Trophoblast cell (in vitro differentiated cells and primary cell): ENCODE measurements at regions not wholly inside any gene's neighbourhood (a gene's known extent, or its start where the extent isn't known, plus 50 kb on each side); places are given as distances from the start of the nearest gene placed in this dataset.
A peak's percentile ranks its signal among the peaks of the same experiment; 100 is the strongest.

Experiments
- DNase-seq, 2 donors: peaks; one replicate each; pipeline ENCODE4 v3.0.0-alpha.2; 2016
- H2AFZ ChIP-seq: 2 replicates; pipeline ENCODE4 v1.6.1; 2013; ENCODE audit warnings: low read length, moderate library complexity, mild to moderate bottlenecking; ENCODE audit not compliant: insufficient read depth, poor library complexity
- H2AK5ac ChIP-seq: 2 replicates; pipeline ENCODE4 v1.6.1; 2013; ENCODE audit warnings: mild to moderate bottlenecking, low read length
- H2BK120ac ChIP-seq: 2 replicates; pipeline ENCODE4 v1.6.1; 2013; ENCODE audit warnings: low read length, mild to moderate bottlenecking, moderate library complexity; ENCODE audit not compliant: insufficient read depth, poor library complexity
- H2BK12ac ChIP-seq: 2 replicates; pipeline ENCODE4 v1.6.1; 2013; ENCODE audit warnings: mild to moderate bottlenecking, low read length, moderate library complexity
- H2BK5ac ChIP-seq: 2 replicates; pipeline ENCODE4 v1.6.1; 2013; ENCODE audit warnings: low read length, low read depth, moderate library complexity, mild to moderate bottlenecking; ENCODE audit not compliant: poor library complexity
- H3K14ac ChIP-seq: 2 replicates; pipeline ENCODE4 v1.6.1; 2013; ENCODE audit warnings: mild to moderate bottlenecking, low read length
- H3K18ac ChIP-seq: 2 replicates; pipeline ENCODE4 v1.6.1; 2013; ENCODE audit warnings: mild to moderate bottlenecking, low read length
- H3K23ac ChIP-seq: 2 replicates; pipeline ENCODE4 v1.6.1; 2013; ENCODE audit warnings: low read length
- H3K27ac ChIP-seq: 2 replicates; pipeline ENCODE4 v1.5.1; 2013; ENCODE audit warnings: low read depth, mild to moderate bottlenecking, inconsistent platforms, low read length, moderate library complexity
- H3K27me3 ChIP-seq: 2 replicates; pipeline ENCODE4 v1.6.1; 2013; ENCODE audit warnings: inconsistent platforms, mild to moderate bottlenecking, low read length, moderate library complexity; ENCODE audit not compliant: insufficient read depth
- H3K36me3 ChIP-seq, 2 experiments: 1 replicate in 1 of 2; 2 replicates in 1 of 2; pipeline ENCODE4 v1.6.1; 2013; ENCODE audit warnings: low read length in 2 of 2, mild to moderate bottlenecking in 2 of 2, moderate library complexity in 1 of 2; ENCODE audit not compliant: insufficient read depth in 2 of 2, control insufficient read depth in 1 of 2
- H3K4ac ChIP-seq: 2 replicates; pipeline ENCODE4 v1.6.1; 2013; ENCODE audit warnings: low read depth, mild to moderate bottlenecking, low read length, moderate library complexity
- H3K4me1 ChIP-seq, 2 experiments: 1 replicate in 1 of 2; 2 replicates in 1 of 2; pipeline ENCODE4 v1.6.1; 2013; ENCODE audit warnings: low read length in 2 of 2, mild to moderate bottlenecking in 2 of 2, moderate library complexity in 1 of 2; ENCODE audit not compliant: insufficient read depth in 2 of 2, control insufficient read depth in 1 of 2
- H3K4me2 ChIP-seq: 2 replicates; pipeline ENCODE4 v1.6.1; 2013; ENCODE audit warnings: inconsistent platforms, mild to moderate bottlenecking, low read length, moderate library complexity
- H3K4me3 ChIP-seq: 2 replicates; pipeline ENCODE4 v1.5.1; 2013; ENCODE audit warnings: mild to moderate bottlenecking, low read depth, low read length, inconsistent platforms
- H3K79me1 ChIP-seq: one replicate; pipeline ENCODE4 v1.6.1; 2013; ENCODE audit warnings: low read length
- H3K79me2 ChIP-seq: 2 replicates; pipeline ENCODE4 v1.6.1; 2013; ENCODE audit warnings: low read length, mild to moderate bottlenecking; ENCODE audit not compliant: control insufficient read depth, insufficient read depth, poor library complexity
- H3K9ac ChIP-seq: 2 replicates; pipeline ENCODE4 v1.6.1; 2013; ENCODE audit warnings: mild to moderate bottlenecking, low read length
- H3K9me3 ChIP-seq: 2 replicates; pipeline ENCODE4 v1.6.1; 2013; ENCODE audit warnings: low read depth, mild to moderate bottlenecking, control low read depth, inconsistent platforms, low read length; ENCODE audit not compliant: insufficient read depth
- H4K12ac ChIP-seq: 2 replicates; pipeline ENCODE4 v1.6.1; 2013; ENCODE audit warnings: low read depth, mild to moderate bottlenecking, low read length, moderate library complexity
- H4K8ac ChIP-seq: 2 replicates; pipeline ENCODE4 v1.6.1; 2013; ENCODE audit warnings: low read depth, mild to moderate bottlenecking, low read length, moderate library complexity
- H4K91ac ChIP-seq: one replicate; pipeline ENCODE4 v1.6.1; 2013; ENCODE audit warnings: low read depth, mild to moderate bottlenecking, low read length, moderate library complexity
- WGBS: extraction: QIAGEN DNeasy Blood & Tissue Kit; methylation state at CpG from one replicate; pipeline ENCODE4 v1.1.7; 2013; ENCODE audit warnings: missing lambda C conversion rate; ENCODE audit not compliant: insufficient read length, insufficient coverage; ENCODE audit errors: extremely low coverage; 5-methylcytosine and 5-hydroxymethylcytosine counted together

DNA sequence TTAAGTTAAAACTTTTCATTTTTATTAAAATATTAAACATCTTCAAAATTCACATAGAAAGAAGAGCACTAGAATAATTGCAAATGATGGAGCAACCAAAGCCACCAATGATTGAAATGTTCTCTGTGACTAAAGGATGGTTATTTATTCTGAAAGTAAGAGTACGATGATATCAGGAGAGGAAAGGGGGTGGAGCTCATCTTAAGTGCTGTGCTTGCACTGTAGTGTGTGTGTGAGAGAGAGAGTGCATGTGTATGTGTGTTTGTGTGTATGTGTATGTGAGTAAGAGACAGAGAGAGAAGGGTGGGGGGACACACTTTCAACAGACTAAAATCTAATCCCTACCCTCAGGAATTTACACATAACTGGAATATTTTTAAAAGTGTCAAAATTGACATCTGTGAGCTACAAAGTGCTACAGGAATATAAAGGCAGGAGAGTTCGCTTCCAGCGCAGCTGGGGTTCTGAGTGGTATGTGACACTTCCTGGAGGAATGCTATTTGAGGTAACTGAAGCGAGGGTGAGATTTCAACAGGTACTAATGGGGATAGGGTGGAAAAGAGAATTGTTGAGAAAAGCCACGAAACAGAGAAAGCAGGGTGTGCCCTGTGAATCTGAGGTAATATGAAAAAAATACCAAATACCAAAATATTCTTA lies 57.2 kb upstream of the SMNDC1 start:
- WGBS = 100% methylated on average over 1 of the region's 5 CpGs

DNA sequence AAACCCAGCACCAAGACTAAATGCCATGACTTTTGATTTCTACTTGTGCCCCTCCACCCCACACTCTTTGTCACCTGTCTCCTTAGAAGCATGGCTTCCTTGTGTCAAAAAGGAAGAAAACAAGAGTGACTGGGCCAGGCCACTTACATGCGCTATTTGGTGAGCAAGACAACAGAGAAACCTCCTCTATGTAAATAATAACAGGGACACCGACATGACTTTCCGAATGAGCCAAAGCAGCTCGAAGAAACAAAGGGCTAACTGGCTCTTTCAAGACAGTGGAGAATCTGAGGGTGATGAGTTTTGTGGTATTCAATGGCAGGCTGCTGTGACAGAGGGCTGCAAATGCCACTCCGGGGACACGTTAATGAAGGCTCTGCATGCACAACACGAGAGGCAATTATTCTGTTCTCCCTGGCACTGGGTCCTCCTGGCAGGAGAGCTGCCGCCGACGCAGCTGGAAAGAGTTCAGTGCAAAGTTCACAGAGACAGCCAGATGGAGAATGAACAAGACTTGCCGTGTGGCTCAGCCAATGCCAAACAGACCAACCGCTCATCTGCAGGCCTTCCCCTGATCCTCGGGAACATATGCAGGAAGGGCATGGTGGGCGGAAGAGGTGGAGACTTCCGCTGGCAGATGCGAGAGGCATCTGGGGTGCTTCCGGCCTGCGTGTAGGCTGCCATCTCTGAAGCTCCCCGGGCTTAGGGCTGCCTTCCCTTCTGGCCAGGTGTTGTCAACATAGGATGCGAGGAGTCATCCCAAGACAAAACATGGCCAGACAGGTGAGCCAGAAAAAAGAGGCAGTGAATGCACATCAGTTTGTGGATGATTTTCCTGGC lies 59.1 kb upstream of the SMNDC1 start:
- no peak overlapping the region for H3K14ac ChIP-seq
- H3K4me1 ChIP-seq = peaks cover 3 to 6% of the 10 kb centered on the region in 2 experiments
- H2BK120ac ChIP-seq = no peak overlapping the region
- no CpG with 5 or more reads among the region's 20 CpGs for WGBS
- H3K79me2 ChIP-seq = no peaks in the 10 kb centered on the region
- no peak for DNase-seq
- no peaks in the 10 kb centered on the region for H3K27me3 ChIP-seq
- no peak overlapping the region for H2BK12ac ChIP-seq
- no peak overlapping the region for H3K9ac ChIP-seq
- H3K4ac ChIP-seq = no peak overlapping the region
- no peak overlapping the region for H4K12ac ChIP-seq
- no peaks in the 10 kb centered on the region for H3K9me3 ChIP-seq
- H3K4me2 ChIP-seq = no peak overlapping the region
- no peak overlapping the region for H4K91ac ChIP-seq
- H3K36me3 ChIP-seq = no peaks in the 10 kb centered on the region
- no peak overlapping the region for H4K8ac ChIP-seq
- H2BK5ac ChIP-seq = no peak overlapping the region
- no peak overlapping the region for H2AK5ac ChIP-seq
- H3K23ac ChIP-seq = peak overlapping the region; percentile 42
- H3K18ac ChIP-seq = no peak overlapping the region
- no peak overlapping the region for H2AFZ ChIP-seq
- no peak overlapping the region for H3K4me3 ChIP-seq
- no peaks in the 10 kb centered on the region for H3K79me1 ChIP-seq
- H3K27ac ChIP-seq = no peak overlapping the region

More for the DNA sequence above, 57.2 kb upstream of the SMNDC1 start:
- no peak overlapping the region for H3K27ac ChIP-seq
- H3K27me3 ChIP-seq = no peaks in the 10 kb centered on the region
- H3K9me3 ChIP-seq = no peaks in the 10 kb centered on the region
- no peak overlapping the region for H2BK120ac ChIP-seq
- no peak overlapping the region for H3K14ac ChIP-seq
- H3K23ac ChIP-seq = no peak overlapping the region
- H4K91ac ChIP-seq = no peak overlapping the region
- no peak for DNase-seq
- no peak overlapping the region for H2AFZ ChIP-seq
- no peaks in the 10 kb centered on the region for H3K36me3 ChIP-seq
- H3K79me2 ChIP-seq = no peaks in the 10 kb centered on the region
- H3K18ac ChIP-seq = no peak overlapping the region
- H4K8ac ChIP-seq = no peak overlapping the region
- no peaks in the 10 kb centered on the region for H3K79me1 ChIP-seq
- no peak overlapping the region for H2BK5ac ChIP-seq
- no peak overlapping the region for H3K4me2 ChIP-seq
- H2BK12ac ChIP-seq = no peak overlapping the region
- H3K9ac ChIP-seq = no peak overlapping the region
- peaks cover 16 to 22% of the 10 kb centered on the region in 2 experiments for H3K4me1 ChIP-seq
- no peak overlapping the region for H3K4me3 ChIP-seq
- no peak overlapping the region for H4K12ac ChIP-seq
- H2AK5ac ChIP-seq = no peak overlapping the region
- no peak overlapping the region for H3K4ac ChIP-seq

DNA sequence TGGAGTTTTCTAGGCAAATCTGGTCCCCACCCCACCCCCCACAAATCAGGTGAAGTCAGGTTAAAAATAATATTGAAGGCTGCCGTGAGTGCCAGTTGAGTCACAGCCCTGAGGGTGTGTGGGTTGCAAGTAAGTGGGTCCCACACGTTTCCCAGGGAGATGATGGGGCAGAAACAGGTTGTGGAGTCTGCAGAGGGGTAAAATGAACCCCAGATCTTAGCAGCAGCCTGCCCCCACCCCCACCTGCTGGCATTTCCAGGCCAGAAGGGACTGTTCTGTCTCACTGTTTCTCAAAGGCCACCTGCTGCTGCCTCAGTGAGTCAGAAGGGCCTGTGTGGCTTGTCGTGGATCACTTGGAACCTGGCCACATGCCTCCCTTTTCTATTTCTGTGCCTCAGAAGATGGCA lies 59.8 kb upstream of the SMNDC1 start:
- Histone ChIP-seq H3K36me3 (no peaks in the 10 kb centered on the region), H3K4me1 (no peaks in the 10 kb centered on the region), H3K4me3 (no peak overlapping the region), H3K4me2 (no peak overlapping the region), H2BK120ac (no peak overlapping the region), H4K8ac (no peak overlapping the region), H4K12ac (no peak overlapping the region), H2AK5ac (no peak overlapping the region), H3K23ac (no peak overlapping the region), H3K79me1 (no peaks in the 10 kb centered on the region), H3K4ac (no peak overlapping the region), H3K9ac (no peak overlapping the region), H3K14ac (no peak overlapping the region), H3K27ac (no peak overlapping the region), H3K79me2 (no peaks in the 10 kb centered on the region), H3K27me3 (no peaks in the 10 kb centered on the region), H3K9me3 (no peaks in the 10 kb centered on the region), H2BK12ac (no peak overlapping the region), H2BK5ac (no peak overlapping the region), H3K18ac (no peak overlapping the region), H2AFZ (no peak overlapping the region), H4K91ac (no peak overlapping the region)
- WGBS = no CpG with 5 or more reads among the region's 3 CpGs
- no peak for DNase-seq

DNA sequence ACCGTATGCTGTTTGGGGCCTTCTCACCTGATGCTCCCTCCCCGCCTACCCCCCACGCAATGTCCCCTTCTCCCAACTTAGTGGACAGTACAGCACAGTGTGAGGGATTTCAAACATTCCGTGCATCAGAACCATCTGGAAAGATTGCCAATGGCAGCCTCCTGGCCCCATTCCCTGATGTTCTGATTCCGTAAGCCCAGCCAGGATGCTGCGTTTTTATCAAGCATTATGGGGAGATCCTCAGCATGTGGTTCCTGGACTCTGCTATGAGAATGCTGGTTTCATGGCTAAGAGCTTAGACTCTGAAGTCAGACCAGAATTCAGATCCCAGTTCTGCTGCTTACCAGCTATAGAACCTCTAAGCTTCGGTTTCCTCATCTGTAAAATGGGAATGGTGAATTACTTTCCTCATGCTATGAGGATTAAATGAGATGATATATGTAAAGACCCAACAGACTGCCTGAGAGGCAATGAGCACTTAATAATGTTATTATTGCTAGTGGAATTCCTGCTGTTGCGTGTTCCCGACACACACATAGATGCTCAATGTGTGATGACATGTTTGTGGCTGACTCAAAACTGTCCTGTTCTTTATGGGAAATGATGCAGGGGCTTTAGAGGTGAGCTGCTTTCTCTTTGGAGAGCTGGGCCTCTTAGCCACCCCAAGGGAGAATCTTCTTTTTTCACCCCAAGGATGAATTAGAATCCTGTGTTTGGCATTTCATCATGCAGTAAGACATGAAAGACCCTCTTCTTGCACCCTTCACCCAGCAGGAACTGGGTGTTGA lies 60.8 kb upstream of the SMNDC1 start:
- no peak overlapping the region for H3K18ac ChIP-seq
- no peak overlapping the region for H4K12ac ChIP-seq
- H3K9me3 ChIP-seq = no peaks in the 10 kb centered on the region
- no peak overlapping the region for H2AK5ac ChIP-seq
- no peaks in the 10 kb centered on the region for H3K79me1 ChIP-seq
- no peaks in the 10 kb centered on the region for H3K36me3 ChIP-seq
- no peak overlapping the region for H3K4me2 ChIP-seq
- H3K4me3 ChIP-seq = no peak overlapping the region
- H2BK120ac ChIP-seq = no peak overlapping the region
- WGBS = no CpG with 5 or more reads among the region's 9 CpGs
- no peak overlapping the region for H3K23ac ChIP-seq
- H3K4me1 ChIP-seq = no peaks in the 10 kb centered on the region
- H3K4ac ChIP-seq = no peak overlapping the region
- H2BK5ac ChIP-seq = no peak overlapping the region
- no peak overlapping the region for H3K27ac ChIP-seq
- no peak overlapping the region for H2BK12ac ChIP-seq
- no peak for DNase-seq
- H2AFZ ChIP-seq = no peak overlapping the region
- H3K79me2 ChIP-seq = no peaks in the 10 kb centered on the region
- H4K91ac ChIP-seq = no peak overlapping the region
- H3K14ac ChIP-seq = no peak overlapping the region
- no peak overlapping the region for H4K8ac ChIP-seq
- H3K27me3 ChIP-seq = no peaks in the 10 kb centered on the region
- H3K9ac ChIP-seq = no peak overlapping the region
